ENCODE measurements at regions not wholly inside any gene's neighbourhood (a gene's known extent, or its start where the extent isn't known, plus 50 kb on each side); places are given as distances from the start of the nearest gene placed in this dataset.

DNA sequence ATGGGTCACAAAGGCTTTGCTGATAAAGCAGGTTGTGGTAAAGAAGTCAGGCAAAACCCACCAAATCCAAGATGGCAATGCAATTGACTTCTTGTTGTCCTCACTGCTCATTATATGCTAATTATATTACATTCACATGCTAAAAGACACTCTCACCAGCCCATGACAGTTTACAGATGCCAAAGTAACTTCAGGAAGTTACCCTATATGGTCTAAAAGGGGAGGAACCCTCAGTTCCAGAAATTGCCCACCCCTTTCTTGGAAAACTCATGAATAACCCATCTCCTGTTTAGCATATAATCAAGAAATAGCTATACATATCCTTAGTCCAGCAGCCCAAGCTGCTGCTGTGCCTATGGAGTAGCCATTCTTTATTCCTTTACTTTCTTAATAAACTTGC lies 501.1 kb downstream of the MEI4 start:
- Histone ChIP-seq H3F3A (replicated peaks; ENCODE audit: low read depth) (no peaks in the 10 kb centered on the region), H3K4me1 (ENCODE audit: insufficient read depth) (no peaks in the 10 kb centered on the region), H4K20me1 (replicated peaks; ENCODE audit: insufficient read depth) (no peaks in the 10 kb centered on the region), H3K4me3 (no peak overlapping the region), H3K9me2 (ENCODE audit: insufficient read depth) (no peaks in the 10 kb centered on the region), H3K27ac (ENCODE audit: low read depth) (no peak overlapping the region), H2AFZ (no peak overlapping the region), H3K27me3 (ENCODE audit: insufficient read depth) (no peaks in the 10 kb centered on the region), H3K4me2 (no peak overlapping the region), H3K79me2 (replicated peaks; ENCODE audit: insufficient read depth) (no peaks in the 10 kb centered on the region), H3K36me3 (ENCODE audit: insufficient read depth) (no peaks in the 10 kb centered on the region)
- H3K4me3 Mint-ChIP-seq, result no peak overlapping the region
- H3K36me3 Mint-ChIP-seq (ENCODE audit: low read depth), result no peaks in the 10 kb centered on the region
- H3K27me3 Mint-ChIP-seq (ENCODE audit: insufficient read depth, low read depth, poor library complexity), result no peaks in the 10 kb centered on the region
- DNase-seq (ENCODE audit: low spot score) (no peak), ATAC-seq (no peak)
- TF ChIP-seq ZNF114 (CRISPR knock-in tag; IDR thresholded peaks at IDR 0.05), result no peak
- no peak for TF ChIP-seq JUNB (IDR thresholded peaks at IDR 0.05; ENCODE audit: unreplicated experiment)
- no peak for TF ChIP-seq EZH2phosphoT487 (IDR thresholded peaks at IDR 0.05; ENCODE audit: unreplicated experiment)
- TF ChIP-seq STAT1 (IDR thresholded peaks at IDR 0.05; ENCODE audit: unreplicated experiment), result no peak
- TF ChIP-seq POLR2AphosphoS5 (IDR thresholded peaks at IDR 0.05; ENCODE audit: low read depth), result no peak
- no peak for TF ChIP-seq ZNF331 (CRISPR knock-in tag; IDR thresholded peaks at IDR 0.05; ENCODE audit: low read depth)
- no peak overlapping the region for H3K27ac Mint-ChIP-seq
- H3K4me1 Mint-ChIP-seq, result no peaks in the 10 kb centered on the region
- no peaks in the 10 kb centered on the region; the same call in 1 of the 3 replicates for H3K9me3 Mint-ChIP-seq

DNA sequence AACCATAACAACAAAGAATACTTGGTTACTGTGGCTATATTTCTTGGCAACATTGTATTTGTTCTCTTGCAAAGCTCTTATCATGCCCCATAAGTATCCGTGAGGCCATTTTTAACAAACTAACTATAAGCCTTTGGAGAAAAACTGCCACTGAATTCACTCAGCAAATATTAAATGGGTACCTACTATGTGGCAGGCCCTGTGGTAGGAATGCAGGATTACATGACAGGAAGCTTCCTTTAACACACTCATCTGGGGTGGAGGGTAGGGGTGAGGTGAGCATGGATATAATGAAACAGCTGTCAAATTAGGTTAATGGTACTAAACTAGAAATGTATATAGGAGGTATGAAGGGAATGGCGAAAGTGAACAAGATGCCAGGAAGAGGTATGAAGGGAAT lies 504.8 kb downstream of the MEI4 start:
- Mint-ChIP-seq H3K27ac (no peak overlapping the region), H3K36me3 (ENCODE audit: low read depth) (no peaks in the 10 kb centered on the region), H3K4me3 (no peak overlapping the region), H3K4me1 (no peaks in the 10 kb centered on the region), H3K9me3 (no peaks in the 10 kb centered on the region), H3K27me3 (ENCODE audit: insufficient read depth, low read depth, poor library complexity) (no peaks in the 10 kb centered on the region)
- no peak overlapping the region for H3K4me3 ChIP-seq
- no peaks in the 10 kb centered on the region for H3K4me1 ChIP-seq (ENCODE audit: insufficient read depth)
- no peaks in the 10 kb centered on the region for H3K79me2 ChIP-seq (replicated peaks; ENCODE audit: insufficient read depth)
- no peaks in the 10 kb centered on the region for H3K9me2 ChIP-seq (ENCODE audit: insufficient read depth)
- H3F3A ChIP-seq (replicated peaks; ENCODE audit: low read depth), result no peaks in the 10 kb centered on the region
- H3K27ac ChIP-seq (ENCODE audit: low read depth), result no peak overlapping the region
- H3K27me3 ChIP-seq (ENCODE audit: insufficient read depth), result no peaks in the 10 kb centered on the region
- TF ChIP-seq, protein P1, sequence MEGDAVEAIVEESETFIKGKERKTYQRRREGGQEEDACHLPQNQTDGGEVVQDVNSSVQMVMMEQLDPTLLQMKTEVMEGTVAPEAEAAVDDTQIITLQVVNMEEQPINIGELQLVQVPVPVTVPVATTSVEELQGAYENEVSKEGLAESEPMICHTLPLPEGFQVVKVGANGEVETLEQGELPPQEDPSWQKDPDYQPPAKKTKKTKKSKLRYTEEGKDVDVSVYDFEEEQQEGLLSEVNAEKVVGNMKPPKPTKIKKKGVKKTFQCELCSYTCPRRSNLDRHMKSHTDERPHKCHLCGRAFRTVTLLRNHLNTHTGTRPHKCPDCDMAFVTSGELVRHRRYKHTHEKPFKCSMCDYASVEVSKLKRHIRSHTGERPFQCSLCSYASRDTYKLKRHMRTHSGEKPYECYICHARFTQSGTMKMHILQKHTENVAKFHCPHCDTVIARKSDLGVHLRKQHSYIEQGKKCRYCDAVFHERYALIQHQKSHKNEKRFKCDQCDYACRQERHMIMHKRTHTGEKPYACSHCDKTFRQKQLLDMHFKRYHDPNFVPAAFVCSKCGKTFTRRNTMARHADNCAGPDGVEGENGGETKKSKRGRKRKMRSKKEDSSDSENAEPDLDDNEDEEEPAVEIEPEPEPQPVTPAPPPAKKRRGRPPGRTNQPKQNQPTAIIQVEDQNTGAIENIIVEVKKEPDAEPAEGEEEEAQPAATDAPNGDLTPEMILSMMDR (conservative IDR thresholded peaks at IDR 0.05; ENCODE audit: low read depth in 2 of 2), result peak; percentile 2 to 46; a peak in 2 of 4 replicates
- TF ChIP-seq JUNB (IDR thresholded peaks at IDR 0.05; ENCODE audit: unreplicated experiment) (no peak), CREB1 (CRISPR knock-in tag; IDR thresholded peaks at IDR 0.05; ENCODE audit: low read depth) (no peak)
- DNase-seq (ENCODE audit: low spot score) (peak; percentile 40), ATAC-seq (peak; percentile 78)
- no peak overlapping the region for H2AFZ ChIP-seq
- no peaks in the 10 kb centered on the region for H3K36me3 ChIP-seq (ENCODE audit: insufficient read depth)
- no peaks in the 10 kb centered on the region for H4K20me1 ChIP-seq (replicated peaks; ENCODE audit: insufficient read depth)
- no peak overlapping the region for H3K4me2 ChIP-seq

DNA sequence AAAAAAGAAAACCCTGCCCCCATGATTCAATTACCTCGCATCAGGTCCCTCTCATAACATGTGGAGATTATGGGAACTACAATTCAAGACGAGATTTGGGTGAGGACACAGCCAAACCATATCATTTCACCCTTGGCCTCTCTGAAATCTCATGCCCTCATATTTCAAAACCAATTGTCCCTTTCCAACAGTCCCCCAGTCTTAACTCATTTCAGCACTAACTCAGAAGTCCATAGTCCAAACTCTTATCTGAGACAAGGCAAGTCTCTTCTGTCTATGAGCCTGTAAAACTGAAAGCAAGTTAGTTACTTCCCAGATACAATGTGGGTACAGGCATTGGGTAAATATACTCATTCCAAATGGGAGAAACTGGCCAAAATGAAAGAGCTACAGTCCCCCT lies 536.1 kb downstream of the MEI4 start:
- peaks cover 51% of the 10 kb centered on the region for H3K27me3 Mint-ChIP-seq (ENCODE audit: insufficient read depth, low read depth, poor library complexity)
- TF ChIP-seq, protein P2, sequence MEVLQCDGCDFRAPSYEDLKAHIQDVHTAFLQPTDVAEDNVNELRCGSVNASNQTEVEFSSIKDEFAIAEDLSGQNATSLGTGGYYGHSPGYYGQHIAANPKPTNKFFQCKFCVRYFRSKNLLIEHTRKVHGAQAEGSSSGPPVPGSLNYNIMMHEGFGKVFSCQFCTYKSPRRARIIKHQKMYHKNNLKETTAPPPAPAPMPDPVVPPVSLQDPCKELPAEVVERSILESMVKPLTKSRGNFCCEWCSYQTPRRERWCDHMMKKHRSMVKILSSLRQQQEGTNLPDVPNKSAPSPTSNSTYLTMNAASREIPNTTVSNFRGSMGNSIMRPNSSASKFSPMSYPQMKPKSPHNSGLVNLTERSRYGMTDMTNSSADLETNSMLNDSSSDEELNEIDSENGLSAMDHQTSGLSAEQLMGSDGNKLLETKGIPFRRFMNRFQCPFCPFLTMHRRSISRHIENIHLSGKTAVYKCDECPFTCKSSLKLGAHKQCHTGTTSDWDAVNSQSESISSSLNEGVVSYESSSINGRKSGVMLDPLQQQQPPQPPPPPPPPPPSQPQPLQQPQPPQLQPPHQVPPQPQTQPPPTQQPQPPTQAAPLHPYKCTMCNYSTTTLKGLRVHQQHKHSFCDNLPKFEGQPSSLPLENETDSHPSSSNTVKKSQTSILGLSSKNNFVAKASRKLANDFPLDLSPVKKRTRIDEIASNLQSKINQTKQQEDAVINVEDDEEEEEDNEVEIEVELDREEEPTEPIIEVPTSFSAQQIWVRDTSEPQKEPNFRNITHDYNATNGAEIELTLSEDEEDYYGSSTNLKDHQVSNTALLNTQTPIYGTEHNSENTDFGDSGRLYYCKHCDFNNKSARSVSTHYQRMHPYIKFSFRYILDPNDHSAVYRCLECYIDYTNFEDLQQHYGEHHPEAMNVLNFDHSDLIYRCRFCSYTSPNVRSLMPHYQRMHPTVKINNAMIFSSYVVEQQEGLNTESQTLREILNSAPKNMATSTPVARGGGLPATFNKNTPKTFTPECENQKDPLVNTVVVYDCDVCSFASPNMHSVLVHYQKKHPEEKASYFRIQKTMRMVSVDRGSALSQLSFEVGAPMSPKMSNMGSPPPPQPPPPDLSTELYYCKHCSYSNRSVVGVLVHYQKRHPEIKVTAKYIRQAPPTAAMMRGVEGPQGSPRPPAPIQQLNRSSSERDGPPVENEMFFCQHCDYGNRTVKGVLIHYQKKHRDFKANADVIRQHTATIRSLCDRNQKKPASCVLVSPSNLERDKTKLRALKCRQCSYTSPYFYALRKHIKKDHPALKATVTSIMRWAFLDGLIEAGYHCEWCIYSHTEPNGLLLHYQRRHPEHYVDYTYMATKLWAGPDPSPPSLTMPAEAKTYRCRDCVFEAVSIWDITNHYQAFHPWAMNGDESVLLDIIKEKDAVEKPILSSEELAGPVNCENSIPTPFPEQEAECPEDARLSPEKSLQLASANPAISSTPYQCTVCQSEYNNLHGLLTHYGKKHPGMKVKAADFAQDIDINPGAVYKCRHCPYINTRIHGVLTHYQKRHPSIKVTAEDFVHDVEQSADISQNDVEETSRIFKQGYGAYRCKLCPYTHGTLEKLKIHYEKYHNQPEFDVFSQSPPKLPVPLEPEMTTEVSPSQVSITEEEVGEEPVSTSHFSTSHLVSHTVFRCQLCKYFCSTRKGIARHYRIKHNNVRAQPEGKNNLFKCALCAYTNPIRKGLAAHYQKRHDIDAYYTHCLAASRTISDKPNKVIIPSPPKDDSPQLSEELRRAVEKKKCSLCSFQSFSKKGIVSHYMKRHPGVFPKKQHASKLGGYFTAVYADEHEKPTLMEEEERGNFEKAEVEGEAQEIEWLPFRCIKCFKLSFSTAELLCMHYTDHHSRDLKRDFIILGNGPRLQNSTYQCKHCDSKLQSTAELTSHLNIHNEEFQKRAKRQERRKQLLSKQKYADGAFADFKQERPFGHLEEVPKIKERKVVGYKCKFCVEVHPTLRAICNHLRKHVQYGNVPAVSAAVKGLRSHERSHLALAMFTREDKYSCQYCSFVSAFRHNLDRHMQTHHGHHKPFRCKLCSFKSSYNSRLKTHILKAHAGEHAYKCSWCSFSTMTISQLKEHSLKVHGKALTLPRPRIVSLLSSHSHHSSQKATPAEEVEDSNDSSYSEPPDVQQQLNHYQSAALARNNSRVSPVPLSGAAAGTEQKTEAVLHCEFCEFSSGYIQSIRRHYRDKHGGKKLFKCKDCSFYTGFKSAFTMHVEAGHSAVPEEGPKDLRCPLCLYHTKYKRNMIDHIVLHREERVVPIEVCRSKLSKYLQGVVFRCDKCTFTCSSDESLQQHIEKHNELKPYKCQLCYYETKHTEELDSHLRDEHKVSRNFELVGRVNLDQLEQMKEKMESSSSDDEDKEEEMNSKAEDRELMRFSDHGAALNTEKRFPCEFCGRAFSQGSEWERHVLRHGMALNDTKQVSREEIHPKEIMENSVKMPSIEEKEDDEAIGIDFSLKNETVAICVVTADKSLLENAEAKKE (CRISPR knock-in tag; IDR thresholded peaks at IDR 0.05), result no peak
- no peak for TF ChIP-seq EZH2 (IDR thresholded peaks at IDR 0.05; ENCODE audit: low read depth, unreplicated experiment)
- no peak for TF ChIP-seq EZH2phosphoT487 (IDR thresholded peaks at IDR 0.05; ENCODE audit: unreplicated experiment)
- no peak for TF ChIP-seq ZNF331 (CRISPR knock-in tag; IDR thresholded peaks at IDR 0.05; ENCODE audit: low read depth)
- no peak for TF ChIP-seq ZNF114 (CRISPR knock-in tag; IDR thresholded peaks at IDR 0.05)

More for the DNA sequence above, 536.1 kb downstream of the MEI4 start:
- peaks cover 26% of the 10 kb centered on the region for H3K36me3 Mint-ChIP-seq (ENCODE audit: low read depth)
- DNase-seq (ENCODE audit: low spot score) (no peak), ATAC-seq (no peak)
- Histone ChIP-seq H3K4me1 (ENCODE audit: insufficient read depth) (no peaks in the 10 kb centered on the region), H3K4me2 (no peak overlapping the region), H3K9me2 (ENCODE audit: insufficient read depth) (no peaks in the 10 kb centered on the region), H2AFZ (no peak overlapping the region), H4K20me1 (replicated peaks; ENCODE audit: insufficient read depth) (peaks cover 8% of the 10 kb centered on the region; the same call in 1 of the 2 replicates), H3K36me3 (ENCODE audit: insufficient read depth) (no peaks in the 10 kb centered on the region), H3F3A (replicated peaks; ENCODE audit: low read depth) (no peaks in the 10 kb centered on the region), H3K27ac (ENCODE audit: low read depth) (no peak overlapping the region), H3K27me3 (ENCODE audit: insufficient read depth) (peaks cover 51% of the 10 kb centered on the region), H3K4me3 (no peak overlapping the region), H3K79me2 (replicated peaks; ENCODE audit: insufficient read depth) (no peaks in the 10 kb centered on the region)
- H3K4me1 Mint-ChIP-seq, result peaks cover 7% of the 10 kb centered on the region
- H3K4me3 Mint-ChIP-seq, result no peak overlapping the region
- peaks cover 37% of the 10 kb centered on the region for H3K9me3 Mint-ChIP-seq
- H3K27ac Mint-ChIP-seq, result no peak overlapping the region

Data from GM23338 (cell line).